Eye (tissue), 1 donor: ENCODE measurements at regions not wholly inside any gene's neighbourhood (a gene's known extent, or its start where the extent isn't known, plus 50 kb on each side); places are given as distances from the start of the nearest gene placed in this dataset.
"Not testable (repeated sequence)": the region's sequence is repeated elsewhere in the genome, so short reads cannot be mapped to it uniquely, and the experiment has no call there.

Experiments
- DNase-seq: peaks from one replicate; pipeline ENCODE4 v3.0.0-alpha.2; 2015

GRCh38 chr5:53369681-53370080, 110.7 kb upstream of the FST start:
- no peak for DNase-seq

- DNase-seq: no peak
Measured at GRCh38 chr5:53373451-53374158, 106.8 kb upstream of the FST start.

- no peak for DNase-seq
Measured at GRCh38 chr5:53376853-53377252, 103.6 kb upstream of the FST start.

- no peak for DNase-seq
Measured at GRCh38 chr5:53378190-53378589, 102.2 kb upstream of the FST start.

- no peak for DNase-seq
Measured at GRCh38 chr5:53378590-53379247, 101.7 kb upstream of the FST start.

DNA sequence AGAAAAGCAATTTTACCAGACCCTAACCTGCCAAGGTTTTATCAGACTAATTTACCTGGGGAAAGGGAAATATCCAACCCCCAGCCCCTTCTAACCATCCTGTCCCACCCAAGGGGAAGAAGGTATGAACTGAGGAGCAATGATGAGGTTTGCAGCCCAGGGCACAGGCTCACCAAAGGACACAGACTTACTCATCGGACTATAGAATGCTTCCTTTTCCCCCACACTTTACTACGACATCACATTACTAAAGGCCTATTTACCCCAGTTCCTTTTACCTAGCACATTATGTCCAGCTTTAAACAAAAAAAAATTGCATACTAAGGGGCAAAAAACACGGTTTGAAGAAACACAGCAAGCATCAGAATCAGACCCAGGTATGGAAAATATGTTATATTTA, 94.1 kb upstream of the FST start:
- DNase-seq: no peak

DNA sequence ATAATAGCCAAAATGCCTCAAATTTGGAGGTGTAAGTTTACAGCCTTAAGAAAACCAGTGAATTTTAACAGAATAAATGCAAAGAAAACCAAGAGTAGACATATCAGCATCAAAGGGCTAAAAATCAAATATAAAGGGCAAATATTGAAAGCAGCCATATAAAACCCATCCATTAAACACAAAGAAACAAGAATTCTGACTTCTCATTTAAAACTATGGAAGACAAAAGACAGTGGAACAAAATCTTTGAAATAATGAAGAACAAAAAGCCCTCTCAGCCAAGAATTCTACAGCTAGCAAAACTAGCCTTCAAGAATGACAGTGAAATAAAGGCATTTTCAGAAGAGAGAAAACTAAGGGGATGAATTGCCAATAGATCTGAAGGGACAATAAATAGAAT, 91.3 kb upstream of the FST start:
- DNase-seq: no peak

DNA sequence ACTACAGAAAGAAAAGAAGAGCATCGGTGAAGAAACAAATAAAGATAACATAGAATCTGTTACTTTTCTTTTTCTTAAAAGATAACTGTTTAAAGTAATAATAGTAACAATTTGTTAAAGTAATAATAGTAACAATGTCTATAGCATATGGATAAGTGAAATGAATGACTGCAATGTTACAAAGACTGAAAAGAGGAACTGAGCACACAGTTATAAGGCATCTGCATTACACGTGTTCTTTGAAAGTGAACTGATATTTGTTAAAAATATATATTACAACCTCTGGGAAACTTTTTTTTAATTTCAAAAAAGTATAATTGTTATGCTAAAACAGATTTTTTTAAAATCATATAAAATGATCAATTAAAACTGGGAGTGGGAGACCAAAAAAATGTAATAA, 88.4 kb upstream of the FST start:
- DNase-seq: no peak

- no peak for DNase-seq
Measured at GRCh38 chr5:53394808-53395207, 85.6 kb upstream of the FST start.

DNA sequence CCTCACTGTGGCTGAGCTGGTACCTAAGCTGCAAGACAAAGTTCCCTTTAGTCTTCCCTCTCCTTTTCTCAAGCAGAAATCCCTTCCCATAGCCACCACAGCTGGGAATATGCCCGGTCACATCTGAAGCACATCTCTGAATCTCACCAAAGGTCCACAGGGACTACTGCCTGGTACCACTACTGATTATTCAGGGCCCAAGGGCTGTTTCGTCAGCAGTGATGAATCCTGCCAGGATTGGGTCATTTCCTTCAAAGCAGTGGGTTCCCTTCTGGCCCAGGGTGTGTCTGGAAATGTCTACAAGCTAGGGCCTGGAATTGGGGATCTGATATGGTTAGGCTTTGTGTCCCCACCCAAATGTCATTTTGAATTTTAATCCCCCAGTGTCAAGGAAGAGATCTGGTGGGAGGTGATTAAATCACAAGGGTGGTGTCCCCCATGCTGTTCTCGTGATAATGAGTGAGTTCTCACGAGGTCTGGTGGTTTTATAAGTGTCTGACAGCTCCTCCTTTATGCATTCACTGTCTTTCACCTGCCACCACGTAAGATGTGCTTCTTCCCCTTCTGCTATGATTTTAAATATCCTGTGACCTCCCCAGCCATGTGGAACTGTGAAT, 83.2 kb upstream of the FST start:
- DNase-seq: no peak

DNA sequence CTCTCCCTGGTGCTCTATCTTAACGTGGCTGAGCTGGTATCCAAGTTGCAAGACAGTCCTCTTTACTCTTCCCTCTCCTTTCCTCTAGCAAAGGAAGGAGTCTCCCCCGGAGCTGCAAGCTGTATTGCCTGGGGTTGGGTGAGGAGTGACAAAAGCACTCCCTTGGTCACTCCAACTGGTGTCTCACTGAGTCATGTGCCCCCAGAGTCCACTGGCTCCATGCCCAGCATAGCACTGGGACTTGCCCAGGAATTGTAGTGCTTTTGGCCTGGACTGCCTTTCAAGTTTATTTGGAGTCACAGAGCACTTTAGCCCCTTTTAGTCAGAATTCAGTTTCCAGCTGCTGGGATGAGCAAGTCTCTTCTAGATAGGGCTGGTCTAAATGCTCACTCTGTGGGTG, 82.6 kb upstream of the FST start:
- no peak for DNase-seq

- DNase-seq: no peak
Measured at GRCh38 chr5:53399926-53400697, 80.3 kb upstream of the FST start.

DNA sequence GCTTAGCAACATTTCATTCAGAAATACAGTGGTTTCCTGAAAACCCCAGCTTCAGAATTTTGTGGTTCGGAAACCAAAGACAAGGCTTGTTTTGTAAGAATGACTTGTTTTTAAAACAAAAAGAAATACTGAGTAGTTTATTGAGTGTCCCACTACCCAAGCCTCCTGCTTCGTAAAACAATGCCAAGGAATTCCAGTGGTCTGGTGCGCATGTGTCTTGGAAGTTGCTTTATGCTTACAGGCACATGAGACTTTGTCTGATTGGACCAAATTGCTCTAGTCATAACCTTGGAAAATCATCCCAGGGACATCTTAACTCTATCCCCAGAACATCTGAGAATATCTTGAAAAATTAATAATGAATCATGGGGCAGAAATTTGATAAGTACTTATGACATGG, 77.1 kb upstream of the FST start:
- DNase-seq: no peak

DNA sequence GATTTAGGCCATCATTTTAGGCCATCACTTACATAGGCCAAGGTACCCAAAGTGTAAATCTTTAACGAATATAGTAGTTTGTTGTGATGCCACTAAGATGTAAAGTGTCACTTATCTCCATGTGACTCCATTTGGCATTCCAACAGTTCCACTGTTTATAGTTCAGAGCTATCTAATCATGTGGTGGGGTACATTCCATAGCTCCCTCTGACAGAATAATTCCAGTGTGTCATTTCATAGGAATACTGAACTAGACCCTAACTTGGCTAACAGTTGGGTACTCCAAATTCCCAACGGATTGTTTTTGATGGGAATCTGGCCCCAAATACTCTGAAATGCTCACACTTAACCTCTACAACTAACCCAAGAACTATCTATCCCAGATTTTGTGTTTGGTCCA, 76.7 kb upstream of the FST start:
- no peak for DNase-seq

GRCh38 chr5:53405396-53405795, 75.0 kb upstream of the FST start:
- no peak for DNase-seq

DNA sequence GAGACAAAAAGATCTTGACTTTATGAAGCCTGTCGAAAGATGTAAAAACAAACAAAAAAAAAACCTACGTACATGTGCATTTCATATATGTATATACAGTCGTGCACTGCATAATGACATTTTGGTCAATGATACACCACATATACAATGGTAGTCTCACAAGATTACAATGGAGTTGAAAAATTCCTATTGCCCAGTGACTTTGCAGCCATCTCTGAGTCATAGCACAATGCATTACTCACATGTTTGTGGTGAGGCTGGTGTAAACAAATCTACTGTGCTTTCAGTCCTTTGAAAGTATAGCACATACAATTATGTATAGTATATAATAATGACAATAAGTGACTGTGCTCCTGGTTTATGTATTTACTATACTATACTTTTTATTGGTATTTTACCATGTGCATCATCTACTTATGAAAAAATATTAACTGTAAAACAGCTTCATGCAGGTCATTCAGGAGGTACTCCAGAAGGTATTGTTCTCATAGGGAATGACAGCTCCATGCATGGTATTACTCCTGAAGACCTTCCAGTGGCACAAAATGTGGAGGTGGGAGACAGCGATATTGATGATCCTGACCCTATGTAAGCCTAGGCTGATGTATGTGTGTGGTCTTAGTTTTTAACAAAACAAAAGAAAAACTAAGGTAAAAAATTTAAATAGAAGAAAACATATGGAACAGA, 73.7 kb upstream of the FST start:
- DNase-seq: no peak

GRCh38 chr5:53407373-53407772, 73.1 kb upstream of the FST start:
- no peak for DNase-seq

DNA sequence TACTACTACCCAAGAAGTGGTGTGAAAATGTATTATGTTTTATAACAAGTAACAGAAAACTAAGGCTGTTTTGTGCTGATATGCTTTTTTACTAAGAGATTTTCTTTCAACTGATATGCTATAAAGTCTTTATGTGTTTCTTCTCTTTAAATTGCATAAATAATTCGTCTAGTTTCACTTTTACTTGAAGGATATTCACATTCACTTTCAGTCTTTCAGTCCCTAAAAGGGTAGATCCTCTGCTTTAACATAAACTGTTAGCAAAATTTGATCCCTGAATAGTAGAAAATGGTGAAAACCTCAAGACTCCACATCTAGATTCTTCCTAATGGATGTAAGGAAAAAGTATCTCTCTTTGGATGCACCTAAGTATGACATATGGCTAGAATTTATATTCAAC, 69.0 kb upstream of the FST start:
- no peak for DNase-seq

GRCh38 chr5:53412499-53412898, 67.9 kb upstream of the FST start:
- DNase-seq: not testable (repeated sequence)

DNA sequence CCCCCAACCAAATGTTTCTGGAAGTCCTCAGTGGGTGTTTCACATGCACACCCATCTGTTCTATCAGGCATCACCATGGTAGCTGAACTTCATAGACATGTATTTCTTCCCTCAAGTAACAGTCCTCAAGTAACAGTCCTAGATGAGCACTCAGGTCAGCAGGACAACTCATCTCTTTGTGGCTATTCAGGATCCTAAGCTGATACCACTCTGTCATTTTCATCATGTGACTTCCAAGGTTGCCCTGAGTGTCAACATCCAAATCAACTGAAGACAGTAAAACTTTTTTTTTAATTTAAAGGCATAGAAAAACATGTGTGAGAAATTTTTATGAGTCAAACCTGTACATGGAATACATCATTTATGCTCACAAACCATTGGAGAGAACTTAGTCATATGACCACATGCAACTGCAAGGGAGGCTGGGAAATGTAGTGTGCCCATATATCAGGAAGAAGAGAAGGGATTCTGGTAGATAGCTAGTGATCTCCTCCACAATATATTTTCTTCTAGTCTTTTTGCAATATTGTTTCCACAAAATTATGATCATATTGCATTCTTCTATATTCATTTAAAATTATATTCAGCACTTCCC, 64.2 kb upstream of the FST start:
- no peak for DNase-seq

DNA sequence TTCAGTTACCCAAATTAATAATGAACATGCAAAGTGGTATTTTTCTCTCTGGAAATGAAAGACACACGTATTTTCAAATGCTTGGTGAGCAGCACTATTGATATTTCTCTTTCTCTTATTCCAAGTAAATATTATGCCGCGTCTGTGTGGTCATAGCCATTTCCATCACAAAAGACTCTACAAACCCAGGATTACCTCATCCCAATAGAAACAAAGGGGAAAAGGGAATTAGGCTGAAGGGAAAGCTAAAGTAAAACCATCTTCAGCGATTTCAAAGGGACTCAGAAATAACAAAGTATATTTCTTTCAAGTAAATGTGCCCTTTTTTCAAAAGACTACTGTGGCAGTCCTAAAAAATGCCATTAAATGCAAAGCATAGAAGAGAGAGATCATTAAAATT, 62.0 kb upstream of the FST start:
- DNase-seq: no peak

DNA sequence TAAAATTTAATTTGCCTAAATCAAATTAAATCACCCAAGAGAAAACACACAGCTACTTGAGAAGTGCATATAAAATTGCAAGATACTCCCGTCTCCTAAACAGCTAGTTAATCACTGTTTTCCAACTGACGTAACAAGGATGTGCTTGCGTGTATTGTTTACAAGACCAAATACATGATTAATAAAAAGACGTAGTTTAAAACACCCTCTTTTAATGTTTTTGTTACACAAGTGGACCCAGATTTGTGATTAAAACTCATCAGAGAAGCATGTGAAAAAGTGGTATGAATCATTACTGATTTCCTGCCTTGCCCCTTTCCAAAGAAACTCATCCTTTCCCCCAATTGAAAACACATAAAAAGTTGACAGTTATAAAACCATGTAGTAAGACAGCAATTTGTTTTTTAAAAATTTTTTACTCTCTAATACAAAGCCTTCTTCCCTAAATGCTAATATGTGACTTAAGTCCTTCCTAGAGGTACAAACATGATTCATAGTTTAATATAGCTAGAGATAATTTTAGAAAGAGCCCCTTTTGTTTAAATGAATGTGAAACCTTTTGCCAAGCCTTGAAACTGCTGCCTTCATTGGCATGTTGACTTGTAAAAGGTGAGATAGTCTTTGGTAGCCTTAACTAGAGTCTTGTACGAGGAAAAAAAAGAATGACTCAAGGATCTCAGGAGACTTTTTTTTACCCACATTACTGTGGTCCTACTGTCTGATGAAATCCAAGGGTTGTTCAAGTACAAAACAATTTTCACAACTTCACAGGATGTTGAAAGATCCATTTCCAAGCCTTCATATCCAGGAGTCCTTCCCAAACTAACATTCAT, 61.4 kb upstream of the FST start:
- no peak for DNase-seq
